HG02571 (cell line): ENCODE measurements at regions not wholly inside any gene's neighbourhood (a gene's known extent, or its start where the extent isn't known, plus 50 kb on each side); places are given as distances from the start of the nearest gene placed in this dataset.
"Not testable (repeated sequence)": the region's sequence is repeated elsewhere in the genome, so short reads cannot be mapped to it uniquely, and the experiment has no call there.

ENCODE experiments used
- ATAC-seq: cut with Tn5 transposase; IDR thresholded peaks from one replicate; pipeline ENCODE4 v1.9.1; 2021; ENCODE audit warnings: mild to moderate bottlenecking, moderate library complexity; ENCODE audit not compliant: unreplicated experiment

- ATAC-seq: peak; percentile 51
These were observed 247.7 kb upstream of the ARSJ start for GRCh38 chr4:114226968-114227760.

GRCh38 chr4:114229706-114230105, 250.3 kb upstream of the ARSJ start:
- ATAC-seq: no peak

- no peak for ATAC-seq
These were observed 256.8 kb upstream of the ARSJ start for GRCh38 chr4:114236171-114236769.

- ATAC-seq: no peak
These were observed 258.6 kb upstream of the ARSJ start for GRCh38 chr4:114237997-114238396.

GRCh38 chr4:114249561-114249960, 270.1 kb upstream of the ARSJ start:
- no peak for ATAC-seq

- no peak for ATAC-seq
These were observed 270.5 kb upstream of the ARSJ start for GRCh38 chr4:114249976-114250375.

GRCh38 chr4:114250439-114250891, 271.0 kb upstream of the ARSJ start:
- no peak for ATAC-seq

- no peak for ATAC-seq
These were observed 271.6 kb upstream of the ARSJ start for GRCh38 chr4:114251020-114251419.

- ATAC-seq: no peak
These were observed 273.1 kb upstream of the ARSJ start for GRCh38 chr4:114252499-114252898.

GRCh38 chr4:114257501-114257900, 278.1 kb upstream of the ARSJ start:
- no peak for ATAC-seq

GRCh38 chr4:114262421-114262820, 283.0 kb upstream of the ARSJ start:
- not testable (repeated sequence) for ATAC-seq

GRCh38 chr4:114263233-114263632, 283.8 kb upstream of the ARSJ start:
- ATAC-seq: no peak

- ATAC-seq: no peak
These were observed 285.0 kb upstream of the ARSJ start for GRCh38 chr4:114264452-114264851.

- ATAC-seq: no peak
These were observed 285.4 kb upstream of the ARSJ start for GRCh38 chr4:114264877-114265291.

- no peak for ATAC-seq
These were observed 285.9 kb upstream of the ARSJ start for GRCh38 chr4:114265342-114265741.

GRCh38 chr4:114267976-114268375, 288.5 kb upstream of the ARSJ start:
- ATAC-seq: no peak

- no peak for ATAC-seq
These were observed 291.6 kb upstream of the ARSJ start for GRCh38 chr4:114271031-114271430.

- ATAC-seq: no peak
These were observed 292.8 kb upstream of the ARSJ start for GRCh38 chr4:114272226-114272625.

GRCh38 chr4:114273238-114273637, 293.8 kb upstream of the ARSJ start:
- no peak for ATAC-seq

GRCh38 chr4:114277690-114278089, 298.2 kb upstream of the ARSJ start:
- ATAC-seq: no peak

- no peak for ATAC-seq
These were observed 299.6 kb upstream of the ARSJ start for GRCh38 chr4:114279066-114279465.

- ATAC-seq: no peak
These were observed 300.3 kb upstream of the ARSJ start for GRCh38 chr4:114279711-114280110.
